ENCODE measurements at regions not wholly inside any gene's neighbourhood (a gene's known extent, or its start where the extent isn't known, plus 50 kb on each side); places are given as distances from the start of the nearest gene placed in this dataset.

DNA sequence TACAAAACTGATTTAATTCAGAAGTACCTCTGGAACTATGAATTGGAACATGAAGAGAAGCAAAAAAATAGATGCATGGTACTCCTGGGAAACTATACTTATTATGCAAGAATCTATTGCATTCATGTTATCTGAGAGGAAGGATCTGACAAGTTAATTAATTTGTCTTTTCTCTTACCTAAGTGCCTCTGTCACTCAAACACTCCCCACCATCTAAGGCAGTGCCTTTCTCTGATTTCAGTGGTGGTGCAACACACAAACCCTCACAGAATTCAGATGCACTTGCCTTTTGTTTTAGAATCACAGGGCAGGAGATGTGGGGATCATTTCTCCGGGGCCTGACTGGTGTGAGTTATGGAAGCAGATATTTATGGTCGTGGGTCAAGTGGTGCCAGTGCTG is 52.5 kb upstream of the C9orf72 start:
- no peak for DNase-seq

DNA sequence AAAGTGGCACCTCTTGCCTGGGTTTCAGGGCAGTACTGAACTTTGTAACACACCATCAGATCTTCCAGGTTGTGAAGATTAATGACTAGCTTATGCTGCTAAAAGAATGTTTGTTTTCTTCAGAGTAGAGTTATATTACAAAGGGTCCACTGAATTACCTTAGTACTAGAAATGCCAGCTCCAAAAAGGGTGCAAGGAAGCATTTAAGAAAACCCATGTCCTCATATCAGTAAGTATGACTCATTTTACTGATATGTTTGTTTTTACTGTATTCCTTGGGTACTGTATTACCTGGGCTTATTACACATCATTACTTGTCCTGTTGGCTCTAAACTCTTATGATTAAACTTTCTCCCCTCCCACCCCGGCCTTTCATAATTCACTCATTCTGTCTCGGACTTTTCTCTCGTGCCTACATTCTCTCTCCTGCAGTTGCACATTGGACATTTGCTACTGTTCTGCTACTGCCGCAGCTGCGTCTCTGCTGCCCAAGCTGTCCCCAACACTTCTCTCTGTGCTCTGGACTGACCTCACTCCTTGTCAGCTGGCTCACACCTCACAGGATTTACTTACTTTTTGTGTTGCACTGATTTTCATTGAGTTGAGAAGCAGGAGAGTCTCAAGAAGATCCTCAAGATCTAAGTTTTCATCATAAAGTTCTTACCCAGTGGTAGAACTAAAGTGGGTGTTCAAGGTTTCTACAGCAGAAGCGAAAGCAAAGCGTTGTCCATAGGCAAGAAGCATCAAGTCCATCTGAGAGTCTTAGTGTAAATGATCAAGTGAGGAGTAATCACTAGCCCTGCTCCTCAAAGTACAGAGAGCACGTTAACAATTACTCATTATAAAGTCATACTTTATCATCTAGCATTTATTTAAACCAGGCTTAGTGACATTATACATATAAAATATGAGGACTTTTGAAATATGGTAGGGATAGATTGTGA is 53.2 kb upstream of the C9orf72 start:
- DNase-seq, result no peak

DNA sequence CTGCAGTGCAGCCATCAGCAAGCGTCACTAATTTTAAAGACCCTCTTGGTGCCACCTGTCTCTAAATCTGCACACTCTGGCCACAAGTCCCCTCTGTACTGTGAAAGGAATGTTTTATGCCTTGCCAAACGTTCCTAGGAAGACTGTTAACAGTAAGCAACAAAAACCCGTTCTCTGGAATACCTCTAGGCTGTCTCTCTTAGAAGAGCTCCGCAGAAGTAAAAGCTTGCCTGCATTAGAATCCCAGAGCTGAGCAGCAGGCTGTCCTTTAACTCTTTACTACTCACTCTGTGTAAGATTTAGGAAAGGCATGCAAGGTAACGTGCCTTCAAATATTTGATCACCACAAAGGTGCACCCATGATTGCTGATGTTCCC is 53.9 kb upstream of the C9orf72 start:
- DNase-seq, result no peak

DNA sequence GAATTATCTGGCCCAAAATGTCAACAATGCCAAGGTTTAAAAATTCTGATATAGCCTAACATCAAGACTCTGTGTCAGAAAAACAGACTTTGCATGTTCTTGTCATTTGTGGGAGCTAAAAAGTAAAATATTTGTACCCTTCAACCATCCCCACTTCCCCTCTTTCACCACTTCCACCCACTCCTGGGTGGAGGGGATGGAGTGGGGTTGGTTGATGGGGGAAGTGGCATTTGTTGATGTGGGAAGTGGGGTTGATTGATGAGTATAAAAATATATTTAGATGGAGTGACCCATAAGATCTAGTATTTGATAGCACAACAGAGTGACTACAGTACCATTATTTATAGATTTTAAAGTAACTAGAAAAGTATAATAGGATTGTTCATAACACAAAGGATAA is 55.0 kb upstream of the C9orf72 start:
- peak; percentile 54 to 62 for DNase-seq

DNA sequence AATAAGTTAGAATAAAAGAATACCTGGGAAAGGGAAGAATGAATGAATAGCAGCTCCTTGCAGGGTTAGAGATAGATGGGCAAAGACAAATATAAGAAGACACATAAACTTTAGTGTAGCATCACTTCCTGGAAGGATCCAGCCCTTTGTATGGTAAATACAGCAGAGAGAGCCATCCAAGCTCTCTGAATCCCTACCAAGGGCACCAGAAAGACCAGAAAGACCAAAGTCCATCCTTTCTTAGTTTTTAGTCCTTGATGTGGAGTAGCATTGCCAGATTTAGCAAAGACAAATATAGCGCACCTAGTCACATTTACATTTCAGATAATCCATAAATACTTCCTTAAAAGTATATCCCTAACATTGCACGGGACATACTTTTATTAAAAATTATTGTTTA is 56.1 kb upstream of the C9orf72 start:
- no peak for DNase-seq

DNA sequence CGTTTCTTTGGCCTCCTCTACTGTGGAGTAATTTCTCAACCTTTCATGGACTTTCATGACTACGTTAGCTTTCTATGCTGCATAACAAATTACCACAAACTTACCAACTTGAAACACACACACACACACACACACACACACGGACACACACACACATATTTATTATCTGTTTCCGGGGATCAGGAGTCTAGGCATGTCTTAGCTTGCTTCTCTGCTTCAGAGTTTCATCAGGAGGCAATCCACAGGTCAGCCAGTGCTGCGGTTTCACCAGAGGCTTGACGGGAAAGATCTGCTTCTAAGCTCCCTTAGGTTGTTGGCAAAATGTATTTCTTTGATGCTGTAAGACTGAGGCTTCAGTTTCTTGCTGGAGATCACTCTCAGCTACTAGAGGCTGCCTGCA is 59.0 kb upstream of the C9orf72 start:
- DNase-seq, result no peak

DNA sequence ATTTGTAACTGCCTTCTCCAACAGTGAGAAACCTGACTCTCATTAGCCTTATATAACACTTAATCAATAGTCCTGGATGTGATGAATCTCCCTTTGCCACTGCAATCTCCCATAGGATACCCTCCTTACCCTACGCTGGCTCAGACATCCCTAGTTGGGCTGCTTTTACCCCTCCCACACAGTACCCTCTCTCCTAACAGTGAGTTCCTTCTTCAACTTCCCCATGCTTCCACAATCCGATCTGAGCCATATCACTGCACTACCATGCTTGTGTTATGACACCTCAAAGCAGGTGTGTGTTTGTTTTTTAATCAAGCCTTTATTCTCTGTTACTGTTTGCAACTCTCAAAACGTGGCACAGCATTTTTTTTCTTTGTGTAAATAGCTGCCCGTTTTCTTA is 60.5 kb upstream of the C9orf72 start:
- peak; percentile 49 to 60 for DNase-seq

DNA sequence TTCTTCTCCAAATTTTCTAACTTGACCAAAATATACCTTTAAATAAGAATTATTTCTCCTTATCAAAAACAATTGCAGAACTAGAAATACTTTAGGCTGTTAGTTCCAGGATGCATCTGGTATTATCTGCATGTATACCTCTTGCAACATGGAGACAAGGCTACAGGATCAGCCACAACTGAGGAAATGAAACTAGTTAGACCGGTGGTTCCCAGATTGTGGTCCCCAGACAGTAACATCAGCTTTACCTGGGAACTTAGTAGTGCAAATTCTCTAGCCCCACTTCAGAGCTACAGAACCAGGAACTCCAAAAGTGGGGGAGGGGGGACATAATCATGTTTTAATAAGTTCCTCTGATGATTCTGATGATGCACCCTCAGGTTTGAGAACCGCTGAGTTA is 61.6 kb upstream of the C9orf72 start:
- peak; percentile 58 to 60 for DNase-seq

DNA sequence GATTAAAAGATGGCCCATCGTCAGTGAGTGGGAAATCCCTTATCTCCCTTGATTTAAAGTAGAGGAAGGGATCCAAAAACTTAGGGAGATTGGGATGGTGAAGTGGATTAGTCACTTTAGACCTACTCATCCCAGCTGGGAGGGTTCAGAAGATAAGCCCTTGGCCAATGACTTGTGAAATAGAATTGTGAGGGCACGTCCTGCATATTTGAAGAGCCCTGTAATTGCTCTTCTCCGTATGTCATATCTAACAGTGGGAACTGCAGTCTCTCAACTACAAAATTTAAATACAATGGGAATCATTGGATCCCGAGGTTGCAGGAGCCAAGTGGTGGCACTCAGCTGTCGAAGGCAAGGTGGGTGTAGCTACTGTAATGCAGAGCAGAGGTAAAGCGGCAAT is 65.4 kb upstream of the C9orf72 start:
- no peak for DNase-seq

DNA sequence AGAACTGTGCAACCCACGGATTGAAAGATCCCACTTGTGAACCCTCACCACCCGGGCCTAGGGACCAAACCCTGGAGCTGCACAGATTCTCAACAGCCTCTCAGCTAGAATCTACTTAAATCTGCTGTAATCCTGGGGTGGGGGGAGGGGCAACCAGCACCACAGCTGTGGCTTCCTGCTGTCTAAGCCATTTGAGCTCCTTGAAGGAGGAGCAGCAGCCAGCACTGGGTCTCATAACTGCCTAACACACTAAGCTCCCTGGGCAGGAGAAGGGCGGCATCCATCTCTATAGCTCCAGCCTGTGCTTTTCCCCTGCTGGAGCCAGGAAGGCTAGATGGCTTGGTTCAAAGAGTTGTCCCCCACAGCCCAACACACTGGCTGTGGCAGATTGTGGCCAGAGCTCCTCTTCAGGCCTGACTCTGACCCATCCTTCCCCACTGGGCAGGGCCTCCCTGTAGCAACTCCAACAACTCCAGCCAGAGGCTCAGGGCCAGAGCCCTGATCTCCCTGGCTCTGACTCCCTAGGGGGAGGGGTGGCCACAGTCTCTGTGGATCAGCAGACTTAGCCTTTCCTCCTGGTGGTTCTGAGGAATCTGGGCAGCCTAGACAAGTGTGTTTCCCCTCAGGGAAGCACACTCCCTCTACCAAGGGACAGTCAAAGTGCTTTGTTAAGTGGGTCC is 72.0 kb upstream of the C9orf72 start:
- no peak for DNase-seq

DNA sequence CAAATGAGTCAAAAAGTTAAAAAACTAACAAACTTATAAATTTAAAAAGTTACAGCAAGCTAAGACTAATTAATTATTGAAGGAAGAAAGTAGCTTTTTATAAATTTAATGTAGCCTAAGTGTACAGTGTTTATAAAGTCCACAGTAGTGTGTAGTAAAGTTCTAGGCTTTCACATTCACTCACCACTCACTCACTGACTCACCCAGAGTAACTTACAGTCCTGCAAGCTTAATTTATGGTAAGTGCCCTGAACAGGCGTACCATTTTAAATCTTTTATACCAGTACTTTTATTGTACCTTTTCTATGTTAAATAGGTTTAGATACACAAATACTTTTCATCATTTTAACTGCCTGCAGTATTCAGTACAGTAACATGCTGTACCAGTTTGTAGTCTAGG is 80.0 kb upstream of the C9orf72 start:
- no peak for DNase-seq

DNA sequence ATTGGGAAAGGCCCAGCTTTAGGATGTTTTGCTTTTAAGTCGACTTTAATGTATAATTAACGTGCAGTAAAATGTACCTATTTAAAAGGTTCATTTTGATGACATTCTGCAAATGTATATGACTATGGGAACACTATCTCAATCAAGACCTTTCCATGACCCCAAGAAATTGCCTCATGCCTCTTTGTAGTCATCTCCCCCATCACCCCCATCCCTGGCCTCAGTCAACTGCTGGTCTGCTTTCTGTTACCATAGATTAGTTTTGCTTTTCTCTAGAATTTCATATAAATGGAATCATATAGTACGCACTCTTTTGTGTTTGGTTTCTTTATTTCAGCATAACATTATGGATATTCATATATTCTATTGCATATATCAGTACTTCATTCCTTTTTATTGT is 80.7 kb upstream of the C9orf72 start:
- DNase-seq, result no peak

DNA sequence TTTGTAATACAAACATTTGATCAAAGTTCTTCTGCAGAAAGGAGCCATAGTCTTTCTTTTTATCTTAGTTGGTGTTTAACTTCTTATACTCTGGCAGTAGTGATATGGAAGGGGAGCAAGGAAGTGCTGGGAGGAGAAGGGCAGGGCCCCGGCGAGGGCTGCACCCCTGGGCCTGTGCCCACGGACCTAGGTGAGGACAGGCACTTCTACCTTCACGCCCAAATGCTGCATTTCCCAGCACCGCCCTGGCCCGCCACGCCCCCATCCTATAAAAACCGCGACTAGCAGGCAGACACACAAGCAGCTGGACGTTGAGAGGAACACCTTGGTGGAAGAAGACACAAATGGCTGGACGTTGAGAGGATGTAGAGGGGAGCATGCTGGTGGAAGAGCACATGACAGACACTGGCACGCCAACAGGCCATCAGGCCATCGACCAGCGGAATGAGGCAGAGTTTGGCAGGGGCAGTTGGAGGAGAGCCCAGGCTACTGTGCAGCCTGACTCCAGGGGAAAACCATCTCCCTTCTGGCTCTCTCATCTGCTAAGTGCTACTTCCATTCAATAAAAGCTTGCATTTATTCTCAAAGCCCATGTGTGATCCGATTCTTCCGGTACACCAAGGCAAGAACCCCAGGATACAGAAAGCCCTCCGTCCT is 81.5 kb upstream of the C9orf72 start:
- DNase-seq, result no peak

DNA sequence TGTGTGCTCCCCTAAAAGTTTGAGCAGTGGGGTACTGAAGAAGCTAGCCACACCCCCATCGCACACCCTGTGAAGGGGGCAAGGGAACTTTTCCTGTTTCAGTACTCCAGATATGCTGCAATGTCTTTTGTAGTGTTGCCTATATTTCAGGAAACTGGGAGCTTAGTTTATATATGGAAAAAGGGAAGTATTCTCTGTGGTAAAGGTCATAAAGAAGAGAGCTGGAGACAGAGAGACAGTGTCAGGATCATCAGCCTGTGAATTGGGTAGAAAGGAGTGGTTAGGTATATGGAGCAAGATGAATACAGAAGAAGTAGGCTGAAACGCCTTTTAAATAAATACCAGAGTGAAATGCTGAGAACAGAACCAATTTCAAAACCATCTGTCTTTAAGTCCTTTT is 82.2 kb upstream of the C9orf72 start:
- DNase-seq, result peak; percentile 44 to 52

DNA sequence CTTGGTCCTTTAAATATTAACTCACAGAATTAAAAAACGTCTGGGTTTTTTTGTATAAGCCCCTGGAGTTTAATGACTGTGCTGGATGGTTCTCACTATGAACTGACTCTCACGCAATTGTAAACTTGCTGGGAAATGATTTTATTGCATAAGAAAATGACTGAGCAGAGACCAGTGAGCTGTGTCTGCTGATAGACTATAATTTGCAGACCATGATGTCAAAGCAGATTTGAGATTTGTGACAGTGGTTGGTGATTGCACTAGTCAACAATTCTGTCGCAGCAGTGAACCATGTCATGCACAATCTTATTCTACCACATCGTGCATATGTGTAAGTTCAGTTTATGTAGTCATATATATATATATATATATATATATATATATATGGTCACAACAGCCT is 85.7 kb upstream of the C9orf72 start:
- peak in 1 of 2 donors; percentile 18 for DNase-seq

DNA sequence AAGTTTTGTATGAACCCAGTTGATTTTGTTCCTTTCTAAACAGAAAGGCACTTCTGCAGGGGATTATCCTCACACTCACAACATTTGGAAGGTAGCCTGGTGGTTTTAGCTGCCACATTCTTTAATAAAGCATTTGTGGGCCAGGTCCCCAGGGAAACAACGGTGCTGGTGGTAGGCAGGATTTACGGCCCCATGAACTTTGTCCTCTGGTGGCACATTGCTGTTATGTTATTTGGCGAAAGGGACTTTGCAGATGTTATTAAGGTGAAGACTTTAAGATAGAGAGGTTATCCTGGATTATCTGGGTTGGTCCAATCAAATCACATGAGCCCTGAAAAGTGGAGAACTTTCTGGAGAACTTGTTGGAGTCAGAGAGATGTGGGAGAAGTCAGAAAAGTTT is 86.3 kb upstream of the C9orf72 start:
- DNase-seq, result no peak

DNA sequence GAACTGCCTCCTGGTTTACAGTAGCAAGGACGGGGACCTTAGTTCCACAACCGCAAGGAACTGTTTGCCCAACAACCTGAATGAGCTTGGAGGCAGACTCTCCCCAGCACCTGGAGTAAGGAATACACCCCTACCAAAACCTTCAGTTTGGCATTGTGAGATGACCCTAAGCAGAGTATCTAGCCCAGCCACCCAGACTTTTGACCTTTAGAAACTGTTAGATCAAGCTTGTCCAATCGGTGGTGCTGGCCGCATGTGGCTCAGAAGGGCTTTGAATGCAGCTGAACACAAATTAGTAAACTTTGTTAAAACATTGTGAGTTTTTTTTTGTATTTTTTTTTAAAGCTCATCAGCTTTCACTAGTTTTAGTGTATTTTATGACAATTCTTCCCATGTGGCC is 86.9 kb upstream of the C9orf72 start:
- no peak for DNase-seq

DNA sequence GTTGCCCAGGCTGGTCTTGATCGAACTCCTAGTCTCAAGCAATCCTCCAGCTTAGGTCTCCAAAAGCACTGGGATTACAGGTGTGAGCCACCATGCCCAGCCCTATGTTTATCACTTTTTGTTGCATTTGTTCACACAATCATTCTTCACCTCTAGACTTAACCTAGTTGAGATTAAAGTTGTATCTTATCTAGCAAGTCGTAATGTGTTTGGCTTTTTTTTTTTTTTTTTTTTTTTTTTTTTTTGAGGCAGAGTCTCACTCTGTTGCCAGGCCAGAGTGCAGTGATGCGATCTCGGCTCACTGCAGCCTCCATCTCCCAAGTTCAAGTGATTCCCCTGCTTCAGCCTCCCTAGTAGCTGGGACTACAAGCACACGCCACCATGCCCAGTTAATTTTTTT is 90.2 kb upstream of the C9orf72 start:
- no peak for DNase-seq

DNA sequence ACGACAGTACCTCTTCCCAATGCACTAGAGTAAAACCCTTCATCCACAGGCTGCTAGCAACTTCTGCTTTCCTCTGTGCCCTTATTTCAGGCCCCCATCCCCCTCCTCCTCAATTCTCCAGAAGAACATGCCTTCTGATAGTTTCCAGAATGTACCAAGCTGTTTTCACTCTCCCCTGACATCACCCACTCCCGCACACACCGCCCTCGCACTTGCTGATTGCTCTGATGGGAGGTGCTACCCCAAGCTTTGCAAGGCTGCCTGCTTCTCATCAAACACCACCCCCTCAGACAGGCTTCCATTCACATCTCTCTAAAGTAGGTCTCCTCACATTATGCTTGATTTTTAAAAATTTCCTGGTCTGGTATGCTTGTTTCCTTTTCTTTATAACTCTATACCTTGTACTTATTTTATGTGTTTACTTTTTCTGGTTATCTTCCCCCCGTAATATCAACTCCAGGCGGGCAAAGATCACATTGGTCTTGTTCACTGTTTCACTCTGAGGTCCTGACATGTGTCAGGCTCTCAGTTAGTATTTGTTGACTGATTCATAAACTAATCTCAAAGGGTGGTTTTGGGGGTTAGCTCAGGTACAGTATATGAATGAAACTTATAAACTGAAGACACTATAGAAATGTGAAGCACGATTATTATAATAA is 91.0 kb upstream of the C9orf72 start:
- peak in 1 of 2 donors; percentile 46 for DNase-seq

DNA sequence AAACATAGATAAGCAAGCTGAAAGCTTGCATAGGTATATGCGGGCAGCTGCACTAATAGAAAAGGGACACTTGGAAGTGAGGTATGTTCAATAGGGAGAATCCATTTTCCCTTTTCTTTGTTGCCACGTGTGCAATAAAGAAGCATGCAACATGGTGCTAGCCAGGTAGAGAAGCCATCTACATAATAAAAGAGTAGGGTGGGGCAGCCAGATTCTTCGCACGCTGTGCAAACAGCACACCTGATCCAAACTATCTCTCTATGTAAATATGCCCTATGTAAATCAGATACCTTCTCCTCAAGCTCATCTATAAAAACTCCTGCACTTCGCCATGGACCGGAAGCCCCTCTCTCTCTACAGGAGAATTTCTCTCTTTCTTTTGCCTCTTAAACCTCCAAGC is 91.9 kb upstream of the C9orf72 start:
- no peak for DNase-seq

DNA sequence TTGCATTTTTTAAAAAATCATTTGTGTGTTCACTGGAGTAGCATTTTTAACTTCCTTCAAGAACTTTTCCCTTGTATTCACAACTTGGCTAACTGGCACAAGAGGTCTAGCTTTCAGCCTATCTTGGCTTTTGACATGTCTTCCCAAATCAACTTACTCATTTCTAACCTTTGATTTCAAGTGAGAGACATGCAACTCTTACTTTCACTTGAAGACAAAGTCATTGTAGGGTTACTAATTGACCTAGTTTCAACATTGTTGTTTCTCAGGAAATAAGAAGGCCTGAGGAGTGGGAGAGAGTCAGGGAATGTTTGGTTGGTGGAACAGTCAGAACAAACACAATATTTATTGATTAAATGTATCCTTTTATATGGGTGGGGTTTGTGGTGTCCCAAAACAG is 95.0 kb upstream of the C9orf72 start:
- DNase-seq, result no peak

DNA sequence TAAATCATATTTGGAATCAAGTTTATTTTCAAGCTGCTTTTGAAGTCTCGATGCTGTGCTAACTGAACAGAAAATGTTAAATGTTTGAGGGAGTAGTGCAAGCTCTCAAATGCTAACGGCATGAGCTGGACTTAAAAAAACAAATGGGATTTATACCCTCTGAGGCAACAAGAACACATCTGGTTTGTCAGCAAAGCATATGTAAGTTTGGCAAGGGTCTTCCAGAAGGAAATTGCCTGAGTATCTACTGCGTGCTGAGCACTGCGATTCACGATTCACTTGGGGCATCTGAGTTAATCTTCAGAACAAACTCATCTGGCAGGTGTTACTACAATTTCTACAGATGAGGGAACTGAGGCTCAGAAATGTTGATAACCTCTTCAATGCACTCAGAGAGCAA is 98.4 kb upstream of the C9orf72 start:
- no peak for DNase-seq

DNA sequence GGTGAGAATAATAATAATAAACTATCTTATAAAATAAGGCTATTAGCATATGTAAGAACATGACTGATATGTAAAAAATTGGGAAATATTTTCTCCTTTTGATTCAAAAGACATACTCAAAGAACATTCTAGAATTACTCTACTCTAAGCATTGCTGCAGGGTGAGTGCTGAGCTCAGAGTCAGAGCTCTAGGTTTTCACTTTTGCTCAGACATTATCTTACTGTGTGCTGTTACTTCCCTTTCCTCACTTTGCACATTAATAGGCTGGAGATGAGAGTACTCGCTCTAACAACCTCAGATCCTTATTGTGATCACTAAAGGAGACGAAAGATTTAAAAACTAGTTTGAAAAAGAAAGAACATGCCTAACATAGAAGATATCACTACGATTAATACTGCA is 99.4 kb upstream of the C9orf72 start:
- peak; percentile 20 to 34 for DNase-seq
